H1 (cell line): ENCODE measurements at regions not wholly inside any gene's neighbourhood (a gene's known extent, or its start where the extent isn't known, plus 50 kb on each side); places are given as distances from the start of the nearest gene placed in this dataset.

ENCODE experiments used
- CHD1 ChIP-seq: IDR thresholded peaks from 2 replicates; pipeline ENCODE4 v1.6.1; 2012; ENCODE audit warnings: low read depth, low read length, improper control_type of control experiment
- FOSL1 ChIP-seq: IDR thresholded peaks from 2 replicates; pipeline ENCODE4 v1.6.1; 2011; ENCODE audit warnings: mild to moderate bottlenecking, low read depth, low read length, moderate library complexity; ENCODE audit not compliant: insufficient read depth
- RBBP5 ChIP-seq: IDR thresholded peaks from 2 replicates; pipeline ENCODE4 v1.7.1; 2012; ENCODE audit warnings: low read depth, mild to moderate bottlenecking, inconsistent platforms, low read length, moderate library complexity, borderline replicate concordance

DNA sequence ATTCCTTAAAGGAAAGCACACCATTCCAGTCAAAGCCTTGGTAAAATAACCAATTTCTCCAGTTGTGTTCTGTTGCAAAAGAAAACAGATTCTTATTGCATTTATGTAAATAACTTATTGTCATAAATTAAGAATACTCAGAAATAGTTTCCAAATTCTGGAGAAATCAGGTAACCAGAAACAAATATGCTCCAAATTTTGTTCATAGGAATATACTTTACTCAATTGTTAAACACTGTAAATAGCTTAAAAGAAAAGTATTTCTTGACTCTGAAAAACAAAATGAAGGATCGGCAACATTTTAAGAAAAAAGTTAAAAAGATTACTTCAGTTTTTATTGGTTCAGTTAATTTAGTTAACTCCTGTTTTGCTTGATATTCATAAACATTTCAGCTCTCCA is 67.1 kb upstream of the PIK3CG start (continued):
- TF ChIP-seq CHD1 (no peak), FOSL1 (no peak), RBBP5 (no peak)
